Stomach smooth muscle (tissue), 2 donors: ENCODE measurements at regions not wholly inside any gene's neighbourhood (a gene's known extent, or its start where the extent isn't known, plus 50 kb on each side); places are given as distances from the start of the nearest gene placed in this dataset.

ENCODE experiments used
- H3K27ac ChIP-seq: one replicate; pipeline ENCODE4 v1.7.0; 2013; ENCODE audit warnings: mild to moderate bottlenecking, low read length, inconsistent platforms
- H3K27me3 ChIP-seq, 2 donors: one replicate each; pipeline ENCODE4 v1.7.0; 2013; ENCODE audit warnings: low read length in 2 of 2; ENCODE audit not compliant: insufficient read depth in 2 of 2, control insufficient read depth in 1 of 2
- H3K36me3 ChIP-seq, 2 donors: one replicate each; pipeline ENCODE4 v1.7.0; 2013; ENCODE audit warnings: low read length in 2 of 2; ENCODE audit not compliant: control insufficient read depth in 2 of 2, insufficient read depth in 2 of 2
- H3K4me1 ChIP-seq: one replicate; pipeline ENCODE4 v1.7.0; 2013; ENCODE audit warnings: low read length; ENCODE audit not compliant: control insufficient read depth, insufficient read depth
- H3K4me3 ChIP-seq, 2 donors: one replicate each; pipeline ENCODE4 v1.7.0; 2013; ENCODE audit warnings: low read length in 2 of 2
- H3K9ac ChIP-seq, 2 donors: one replicate each; pipeline ENCODE4 v1.7.0; 2013; ENCODE audit warnings: low read length in 2 of 2, mild to moderate bottlenecking in 1 of 2
- H3K9me3 ChIP-seq, 2 donors: one replicate each; pipeline ENCODE4 v1.7.0; 2013; ENCODE audit warnings: low read length in 2 of 2; ENCODE audit not compliant: control insufficient read depth in 2 of 2
- donor health status: healthy.
- donor health status: Pancreatic carcinoma.

GRCh38 chr5:2575871-2576270, 175.6 kb downstream of the IRX2 start:
- H3K4me3 ChIP-seq, result no peak overlapping the region
- no peaks in the 10 kb centered on the region for H3K36me3 ChIP-seq
- H3K27me3 ChIP-seq, result peaks cover 0 to 3% of the 10 kb centered on the region in 2 donors
- no peaks in the 10 kb centered on the region for H3K9me3 ChIP-seq
- H3K27ac ChIP-seq, result no peak overlapping the region
- no peaks in the 10 kb centered on the region for H3K4me1 ChIP-seq
- no peak overlapping the region for H3K9ac ChIP-seq

DNA sequence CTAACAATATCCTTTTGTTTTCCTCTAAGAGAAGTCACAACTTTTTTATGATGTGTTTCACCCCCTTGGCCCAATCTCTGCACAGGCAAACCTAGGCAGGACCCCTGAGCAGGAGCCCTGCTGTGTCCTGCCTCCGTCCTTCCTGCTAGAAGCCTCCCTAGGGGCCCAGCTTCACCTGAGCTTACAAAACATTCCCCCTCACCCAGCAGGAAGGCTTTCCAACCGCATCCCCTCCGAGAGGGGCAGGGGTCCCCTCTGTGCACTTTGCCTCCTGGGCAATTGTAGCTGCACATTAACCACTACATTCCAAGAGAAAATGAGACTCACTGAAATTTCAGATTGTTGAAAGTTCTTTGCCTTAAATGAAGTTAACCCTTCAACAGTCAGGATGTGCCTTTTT, 176.2 kb downstream of the IRX2 start:
- H3K4me1 ChIP-seq, result no peaks in the 10 kb centered on the region
- no peaks in the 10 kb centered on the region for H3K36me3 ChIP-seq
- no peak overlapping the region for H3K4me3 ChIP-seq

DNA sequence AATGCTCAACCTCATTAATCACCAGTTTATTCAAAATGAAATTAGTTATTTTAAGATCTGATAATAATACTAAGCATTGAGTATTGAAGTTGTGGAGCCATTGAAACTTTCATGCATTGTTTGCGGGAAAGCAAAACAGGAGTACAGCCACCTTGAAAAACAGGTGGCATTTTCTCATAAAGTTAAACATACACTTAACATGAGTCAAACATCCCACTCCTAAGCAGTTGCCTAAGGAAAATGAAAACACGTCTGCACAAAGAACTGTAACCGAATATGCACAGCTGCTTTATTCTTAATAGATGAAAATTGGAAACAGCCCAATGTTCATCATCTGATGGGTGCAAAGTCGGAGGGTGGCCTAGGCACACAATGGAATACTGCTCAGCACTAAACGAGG, 177.3 kb downstream of the IRX2 start:
- Histone ChIP-seq H3K4me3 (no peak overlapping the region), H3K9ac (no peak overlapping the region), H3K27me3 (peaks cover 0 to 6% of the 10 kb centered on the region in 2 donors), H3K9me3 (no peaks in the 10 kb centered on the region), H3K27ac (no peak overlapping the region), H3K36me3 (no peaks in the 10 kb centered on the region), H3K4me1 (no peaks in the 10 kb centered on the region)

More for the DNA sequence above, 176.2 kb downstream of the IRX2 start:
- Histone ChIP-seq H3K9ac (no peak overlapping the region), H3K27ac (no peak overlapping the region), H3K9me3 (no peaks in the 10 kb centered on the region), H3K27me3 (peaks cover 0 to 3% of the 10 kb centered on the region in 2 donors)

DNA sequence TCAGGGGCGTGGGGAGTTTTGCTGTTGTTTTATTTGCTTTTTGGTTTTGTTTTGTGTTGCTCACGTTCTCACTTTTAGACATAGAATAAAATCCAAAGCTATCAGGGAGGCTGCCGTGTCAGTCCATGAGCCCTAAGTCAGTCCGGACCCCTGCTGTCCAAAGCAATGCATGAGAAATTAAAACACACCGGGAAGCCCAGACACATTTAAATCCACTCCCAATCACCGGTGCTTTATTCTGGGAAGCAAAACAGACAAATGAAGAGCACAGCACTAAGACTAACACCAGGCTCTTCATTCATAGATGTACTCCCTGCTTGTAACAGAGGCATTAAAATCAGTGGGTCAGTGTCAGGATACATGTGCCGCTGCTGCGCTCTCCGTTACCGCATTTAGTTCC, 180.9 kb downstream of the IRX2 start:
- H3K27ac ChIP-seq, result no peak overlapping the region
- peaks cover 0 to 4% of the 10 kb centered on the region in 2 donors for H3K27me3 ChIP-seq
- H3K9ac ChIP-seq, result no peak overlapping the region
- H3K9me3 ChIP-seq, result no peaks in the 10 kb centered on the region
- H3K36me3 ChIP-seq, result no peaks in the 10 kb centered on the region
- no peaks in the 10 kb centered on the region for H3K4me1 ChIP-seq
- no peak overlapping the region for H3K4me3 ChIP-seq

DNA sequence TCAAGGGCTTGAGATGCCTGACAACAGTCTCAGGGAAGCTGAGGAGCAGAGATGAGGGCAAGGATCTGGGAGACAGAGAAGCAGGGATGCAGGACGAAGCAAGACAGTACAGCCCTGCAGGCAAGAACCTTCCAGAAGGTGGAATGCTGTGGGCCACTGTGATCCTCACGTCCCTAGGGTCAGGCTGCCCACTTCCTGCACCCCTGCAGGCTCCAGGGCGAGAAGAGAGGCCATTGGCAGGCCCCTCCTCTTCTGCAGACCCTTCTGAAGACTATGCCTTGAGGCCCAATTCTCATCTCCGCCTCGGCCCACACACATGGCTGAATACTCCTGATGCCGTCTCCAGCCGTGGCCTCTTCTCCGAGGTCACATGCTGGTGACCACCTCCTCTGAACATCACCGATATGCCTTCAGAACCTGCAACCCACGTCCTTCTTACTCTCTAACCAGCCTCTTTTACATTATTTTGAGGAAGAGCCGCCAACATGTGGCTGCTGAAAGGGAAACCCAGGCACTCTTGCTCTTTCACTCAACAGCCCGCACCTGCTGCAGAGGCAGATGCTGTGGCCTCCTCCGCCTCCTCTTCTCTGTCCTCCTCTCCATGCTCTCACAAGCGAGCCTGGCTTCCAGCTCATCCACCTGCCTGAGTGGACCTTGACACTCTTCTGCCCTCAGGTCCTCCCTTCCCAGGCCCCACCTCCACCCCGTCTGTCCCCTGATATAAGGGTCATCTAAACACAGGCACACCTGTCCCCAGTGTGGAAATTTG, 181.5 kb downstream of the IRX2 start:
- Histone ChIP-seq H3K9me3 (no peaks in the 10 kb centered on the region), H3K4me1 (no peaks in the 10 kb centered on the region), H3K27ac (no peak overlapping the region), H3K4me3 (no peak overlapping the region), H3K36me3 (no peaks in the 10 kb centered on the region), H3K9ac (no peak overlapping the region), H3K27me3 (peaks cover 0 to 4% of the 10 kb centered on the region in 2 donors)

GRCh38 chr5:2569176-2569575, 182.3 kb downstream of the IRX2 start:
- no peak overlapping the region for H3K27ac ChIP-seq
- H3K4me1 ChIP-seq, result no peaks in the 10 kb centered on the region
- no peak overlapping the region for H3K4me3 ChIP-seq
- no peak overlapping the region for H3K9ac ChIP-seq
- H3K9me3 ChIP-seq, result no peaks in the 10 kb centered on the region
- no peaks in the 10 kb centered on the region for H3K36me3 ChIP-seq
- H3K27me3 ChIP-seq, result peaks cover 0 to 4% of the 10 kb centered on the region in 2 donors

GRCh38 chr5:2566284-2566683, 185.2 kb downstream of the IRX2 start:
- H3K27me3 ChIP-seq, result peaks cover 0 to 4% of the 10 kb centered on the region in 2 donors
- H3K4me1 ChIP-seq, result no peaks in the 10 kb centered on the region
- no peak overlapping the region for H3K9ac ChIP-seq
- H3K9me3 ChIP-seq, result peaks cover 0 to 5% of the 10 kb centered on the region in 2 donors
- H3K27ac ChIP-seq, result no peak overlapping the region
- no peaks in the 10 kb centered on the region for H3K36me3 ChIP-seq
- H3K4me3 ChIP-seq, result no peak overlapping the region

- H3K9ac ChIP-seq, result no peak overlapping the region
- no peak overlapping the region for H3K27ac ChIP-seq
- H3K27me3 ChIP-seq, result peaks cover 0 to 4% of the 10 kb centered on the region in 2 donors
Measured at GRCh38 chr5:2565147-2565546, 186.3 kb downstream of the IRX2 start.

DNA sequence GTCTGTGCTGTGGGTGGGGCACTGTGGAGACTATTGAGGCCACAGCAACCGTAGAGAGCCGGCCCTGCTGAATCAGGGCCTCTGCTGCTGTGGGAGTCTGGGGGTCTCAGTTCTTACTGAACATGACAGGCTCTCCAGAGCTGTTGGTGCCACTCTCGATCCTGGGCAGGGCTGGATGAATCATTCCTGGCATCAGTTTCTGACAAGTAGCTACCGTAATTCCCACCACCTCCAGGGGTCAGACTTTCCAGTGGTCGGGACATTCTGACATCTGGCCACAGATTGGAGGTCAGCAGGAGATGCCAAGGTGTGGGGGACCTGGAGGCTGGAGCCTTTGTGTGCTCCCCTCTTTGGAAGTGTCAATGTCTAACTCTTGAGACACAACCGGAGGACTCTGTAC, 188.4 kb downstream of the IRX2 start:
- Histone ChIP-seq H3K9me3 (peaks cover 0 to 5% of the 10 kb centered on the region in 2 donors), H3K27me3 (no peaks in the 10 kb centered on the region), H3K36me3 (no peaks in the 10 kb centered on the region), H3K4me3 (no peak overlapping the region), H3K4me1 (no peaks in the 10 kb centered on the region), H3K27ac (no peak overlapping the region), H3K9ac (no peak overlapping the region)

More at GRCh38 chr5:2565147-2565546, 186.3 kb downstream of the IRX2 start:
- H3K36me3 ChIP-seq, result no peaks in the 10 kb centered on the region
- no peaks in the 10 kb centered on the region for H3K4me1 ChIP-seq
- H3K9me3 ChIP-seq, result peaks cover 0 to 5% of the 10 kb centered on the region in 2 donors
- H3K4me3 ChIP-seq, result no peak overlapping the region

DNA sequence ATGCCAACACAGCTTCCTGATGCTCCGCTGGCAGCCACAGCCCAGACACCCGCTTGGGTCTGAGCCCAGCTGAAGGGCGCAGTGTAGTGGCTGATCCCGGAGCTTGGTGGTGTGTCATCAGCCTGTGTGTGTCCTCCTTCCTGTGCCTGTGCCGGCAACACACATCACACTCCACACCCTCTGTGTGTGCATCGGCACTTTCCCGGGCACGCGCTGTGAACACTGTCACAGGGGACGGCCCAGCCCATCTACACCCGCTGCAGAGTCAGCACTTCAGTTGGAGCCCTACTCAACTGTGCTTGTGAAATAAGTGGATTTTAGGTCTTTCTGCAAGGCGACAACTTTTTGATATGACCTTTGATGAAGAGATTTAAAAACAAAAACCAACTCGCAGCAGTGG, 189.4 kb downstream of the IRX2 start:
- Histone ChIP-seq H3K9me3 (peaks cover 0 to 5% of the 10 kb centered on the region in 2 donors), H3K27me3 (no peaks in the 10 kb centered on the region), H3K36me3 (no peaks in the 10 kb centered on the region), H3K4me1 (no peaks in the 10 kb centered on the region), H3K4me3 (no peak overlapping the region), H3K9ac (no peak overlapping the region), H3K27ac (no peak overlapping the region)

DNA sequence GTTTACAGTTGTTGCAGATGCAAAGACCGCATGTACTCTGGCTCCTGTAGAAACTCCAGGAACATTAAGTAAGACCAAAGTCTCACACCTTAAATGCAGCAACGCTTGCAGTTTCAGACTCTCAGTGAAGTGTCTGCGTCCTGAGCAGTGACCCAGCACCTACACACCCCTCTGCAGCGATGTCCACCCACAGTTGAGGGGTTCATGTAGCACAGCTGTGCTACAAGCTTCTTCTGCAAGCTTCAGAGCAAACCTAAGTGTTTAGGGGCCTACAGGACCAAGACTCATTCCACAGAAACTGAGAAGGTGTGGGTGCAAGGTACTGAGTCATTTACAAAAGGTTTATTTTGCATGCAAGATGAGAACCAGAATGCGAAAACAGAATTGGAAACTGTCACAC, 191.0 kb downstream of the IRX2 start:
- no peaks in the 10 kb centered on the region for H3K27me3 ChIP-seq
- no peaks in the 10 kb centered on the region for H3K36me3 ChIP-seq
- H3K4me1 ChIP-seq, result no peaks in the 10 kb centered on the region
- H3K9me3 ChIP-seq, result peaks cover 0 to 8% of the 10 kb centered on the region in 2 donors
- H3K27ac ChIP-seq, result no peak overlapping the region
- no peak overlapping the region for H3K4me3 ChIP-seq
- H3K9ac ChIP-seq, result no peak overlapping the region
